RWPE2 (cell line): ENCODE measurements at regions not wholly inside any gene's neighbourhood (a gene's known extent, or its start where the extent isn't known, plus 50 kb on each side); places are given as distances from the start of the nearest gene placed in this dataset.

Source experiments
- ATAC-seq: fragments of 200-7000 bp; cut with Tn5 transposase; 3 replicates; pipeline ENCODE4 v1.9.1; 2021; ENCODE audit warnings: low read depth
- DNase-seq: peaks from one replicate; pipeline ENCODE4 v3.0.0-alpha.2; 2020; ENCODE audit warnings: low spot score
- H3K27ac ChIP-seq: fragments of 450-650 bp; 2 replicates; pipeline ENCODE4 v1.5.1; 2017; ENCODE audit warnings: mild to moderate bottlenecking; ENCODE audit not compliant: poor library complexity, severe bottlenecking
- H3K27me3 ChIP-seq: fragments of 250-450 bp; sonication (Bioruptor Pico); 2 replicates; pipeline ENCODE4 v1.5.1; 2021; ENCODE audit warnings: mild to moderate bottlenecking, moderate library complexity; ENCODE audit not compliant: insufficient read depth, poor library complexity, severe bottlenecking
- H3K36me3 ChIP-seq: fragments of 250-450 bp; sonication (Bioruptor Pico); 2 replicates; pipeline ENCODE4 v1.5.1; 2020; ENCODE audit warnings: low read depth, mild to moderate bottlenecking, moderate library complexity
- H3K4me1 ChIP-seq: fragments of 250-450 bp; sonication (Bioruptor Pico); 2 replicates; pipeline ENCODE4 v1.5.1; 2021; ENCODE audit warnings: mild to moderate bottlenecking, moderate library complexity; ENCODE audit not compliant: insufficient read depth, poor library complexity, severe bottlenecking
- H3K4me3 ChIP-seq: fragments of 250-450 bp; sonication (Bioruptor Pico); 2 replicates; pipeline ENCODE4 v1.5.1; 2021; ENCODE audit warnings: mild to moderate bottlenecking, moderate library complexity; ENCODE audit not compliant: severe bottlenecking
- H3K9me3 ChIP-seq: fragments of 250-450 bp; sonication (Bioruptor Pico); 2 replicates; pipeline ENCODE4 v1.5.1; 2021; ENCODE audit warnings: mild to moderate bottlenecking, moderate library complexity; ENCODE audit not compliant: severe bottlenecking
- TF ChIP-seq, protein P1 (sequence below): fragments of 450-650 bp; IDR thresholded peaks from one replicate; pipeline ENCODE4 v1.5.1; 2017; ENCODE audit warnings: mild to moderate bottlenecking, moderate library complexity; ENCODE audit not compliant: poor library complexity, severe bottlenecking

DNA sequence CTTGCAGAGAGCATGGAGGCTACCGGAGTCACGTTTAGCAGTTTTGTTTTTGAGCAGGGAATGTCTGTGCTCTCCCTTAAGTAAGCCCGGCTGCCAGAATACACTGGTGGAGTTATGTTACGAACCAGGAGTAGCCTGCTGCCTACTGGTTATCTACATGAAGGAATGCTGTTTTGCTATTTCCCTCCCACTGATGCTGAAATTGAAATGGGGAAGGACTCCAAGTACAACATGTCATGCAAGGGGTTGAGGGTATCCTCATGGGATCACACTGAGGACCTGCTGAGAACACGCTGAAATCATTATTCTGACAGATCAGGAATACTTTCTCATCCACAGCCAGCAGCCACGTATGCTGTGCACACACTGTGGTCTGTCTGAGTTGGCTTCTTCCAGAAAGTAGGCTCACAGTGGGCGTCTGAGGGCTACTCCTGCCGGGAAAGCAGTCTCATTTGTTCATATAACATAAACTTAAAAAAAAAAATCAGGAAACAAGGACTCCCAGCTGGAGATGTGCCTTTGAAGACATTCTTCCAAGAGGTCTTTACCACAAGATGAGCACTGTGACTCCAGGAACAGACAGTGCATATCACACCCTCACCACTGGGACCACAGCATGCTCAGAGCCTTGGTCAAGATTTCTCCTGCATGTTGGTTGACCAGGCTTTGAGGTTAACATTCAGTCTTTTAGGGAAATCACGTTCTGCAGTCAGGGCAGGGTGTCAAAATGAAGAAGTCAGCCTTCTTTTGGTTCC is 300.4 kb upstream of the RASGRP1 start:
- H3K36me3 ChIP-seq = no peaks in the 10 kb centered on the region
- no peak for DNase-seq
- no peak overlapping the region for H3K27ac ChIP-seq
- no peak for ATAC-seq
- TF ChIP-seq, protein P1, sequence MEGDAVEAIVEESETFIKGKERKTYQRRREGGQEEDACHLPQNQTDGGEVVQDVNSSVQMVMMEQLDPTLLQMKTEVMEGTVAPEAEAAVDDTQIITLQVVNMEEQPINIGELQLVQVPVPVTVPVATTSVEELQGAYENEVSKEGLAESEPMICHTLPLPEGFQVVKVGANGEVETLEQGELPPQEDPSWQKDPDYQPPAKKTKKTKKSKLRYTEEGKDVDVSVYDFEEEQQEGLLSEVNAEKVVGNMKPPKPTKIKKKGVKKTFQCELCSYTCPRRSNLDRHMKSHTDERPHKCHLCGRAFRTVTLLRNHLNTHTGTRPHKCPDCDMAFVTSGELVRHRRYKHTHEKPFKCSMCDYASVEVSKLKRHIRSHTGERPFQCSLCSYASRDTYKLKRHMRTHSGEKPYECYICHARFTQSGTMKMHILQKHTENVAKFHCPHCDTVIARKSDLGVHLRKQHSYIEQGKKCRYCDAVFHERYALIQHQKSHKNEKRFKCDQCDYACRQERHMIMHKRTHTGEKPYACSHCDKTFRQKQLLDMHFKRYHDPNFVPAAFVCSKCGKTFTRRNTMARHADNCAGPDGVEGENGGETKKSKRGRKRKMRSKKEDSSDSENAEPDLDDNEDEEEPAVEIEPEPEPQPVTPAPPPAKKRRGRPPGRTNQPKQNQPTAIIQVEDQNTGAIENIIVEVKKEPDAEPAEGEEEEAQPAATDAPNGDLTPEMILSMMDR = no peak
- H3K4me1 ChIP-seq = peaks cover 11% of the 10 kb centered on the region
- no peaks in the 10 kb centered on the region for H3K27me3 ChIP-seq
- no peak overlapping the region for H3K4me3 ChIP-seq
- no peaks in the 10 kb centered on the region for H3K9me3 ChIP-seq

DNA sequence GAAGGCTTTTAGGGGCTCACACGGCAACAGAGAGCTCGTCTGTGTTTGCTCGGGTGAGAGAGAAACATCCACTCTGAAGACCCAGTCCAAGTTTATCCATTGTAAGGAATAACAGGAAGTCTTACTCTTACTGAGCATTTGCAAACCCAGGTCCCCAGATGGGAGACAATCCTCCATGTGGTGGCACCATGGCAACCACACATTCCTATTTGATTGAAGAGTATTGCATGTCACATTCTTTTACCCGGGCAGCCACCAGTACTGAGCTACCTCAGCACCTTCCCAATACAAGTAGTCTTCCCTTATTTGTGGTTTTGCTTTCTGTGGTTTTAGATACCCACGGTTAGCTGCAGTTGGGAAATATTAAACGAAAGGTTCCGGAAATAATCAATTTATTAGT is 302.9 kb upstream of the RASGRP1 start:
- TF ChIP-seq, protein P1 = no peak
- no peaks in the 10 kb centered on the region for H3K36me3 ChIP-seq
- ATAC-seq = no peak
- no peak for DNase-seq
- H3K4me1 ChIP-seq = peaks cover 11% of the 10 kb centered on the region
- no peaks in the 10 kb centered on the region for H3K27me3 ChIP-seq
- no peak overlapping the region for H3K4me3 ChIP-seq
- H3K27ac ChIP-seq = no peak overlapping the region
- no peaks in the 10 kb centered on the region for H3K9me3 ChIP-seq

DNA sequence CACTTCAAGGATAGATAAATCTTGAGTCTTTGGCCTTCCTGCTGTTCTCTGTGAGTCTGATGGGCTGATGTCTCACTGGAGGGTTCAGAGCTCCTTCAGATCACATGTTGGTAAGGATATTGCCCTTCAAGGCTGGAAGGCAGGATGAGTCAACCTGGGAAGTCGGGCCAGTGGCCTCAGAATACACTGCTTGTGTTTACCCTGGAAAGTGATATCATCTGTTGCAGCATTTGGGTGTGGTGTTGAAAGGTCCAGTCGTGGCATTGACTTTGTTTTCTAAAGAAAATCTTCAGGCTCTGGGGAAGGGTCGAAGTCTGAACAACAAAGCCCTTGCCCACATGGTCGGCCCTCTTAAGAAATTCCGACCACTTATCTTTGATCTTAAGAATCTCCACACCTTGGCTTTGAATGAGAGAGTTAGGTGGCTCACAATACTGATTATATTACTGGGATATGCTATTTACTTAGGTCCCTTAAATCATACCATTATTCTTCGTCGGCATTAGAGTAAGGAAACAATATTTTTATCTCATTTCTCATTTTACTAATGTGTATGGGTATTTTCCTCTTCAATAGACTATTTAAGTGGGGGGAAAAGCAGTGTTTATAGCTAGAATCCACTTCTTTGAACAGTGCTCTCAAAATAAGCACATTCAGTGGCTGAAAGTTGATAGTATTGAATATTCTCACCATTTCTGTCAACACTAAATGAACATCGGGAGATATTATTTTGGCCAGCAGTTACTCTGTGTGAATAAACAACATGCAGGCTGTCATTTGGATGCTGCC is 303.9 kb upstream of the RASGRP1 start:
- Histone ChIP-seq H3K4me3 (no peak overlapping the region), H3K27me3 (no peaks in the 10 kb centered on the region), H3K4me1 (peaks cover 11% of the 10 kb centered on the region), H3K36me3 (no peaks in the 10 kb centered on the region), H3K27ac (peak overlapping the region; percentile 7), H3K9me3 (no peaks in the 10 kb centered on the region)
- TF ChIP-seq, protein P1 = no peak
- ATAC-seq (peak; percentile 100), DNase-seq (peak; percentile 81)

DNA sequence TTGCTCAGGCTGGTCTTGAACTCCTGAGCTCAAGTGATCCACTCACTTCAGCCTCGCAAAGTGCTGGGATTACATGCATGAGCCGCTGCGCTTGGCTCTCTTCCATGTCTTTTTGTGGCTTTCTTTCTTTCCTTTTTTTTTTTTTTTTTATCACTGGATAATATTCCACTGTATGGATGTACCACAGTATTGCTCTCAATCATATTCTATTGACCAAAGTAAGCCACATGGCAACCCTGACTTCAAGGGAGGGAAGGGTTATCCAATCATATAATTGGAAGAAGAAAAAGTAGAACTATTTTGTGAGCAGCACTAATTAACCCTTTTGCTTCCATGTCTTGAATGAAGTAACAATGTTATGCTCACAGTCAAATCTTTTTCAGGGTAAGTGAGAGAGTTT is 307.0 kb upstream of the RASGRP1 start:
- TF ChIP-seq, protein P1 = no peak
- Histone ChIP-seq H3K4me3 (no peak overlapping the region), H3K27ac (no peak overlapping the region), H3K36me3 (no peaks in the 10 kb centered on the region), H3K4me1 (peaks cover 11% of the 10 kb centered on the region), H3K9me3 (no peaks in the 10 kb centered on the region), H3K27me3 (no peaks in the 10 kb centered on the region)
- DNase-seq (no peak), ATAC-seq (no peak)
